GM12878 (cell line): ENCODE measurements at regions not wholly inside any gene's neighbourhood (a gene's known extent, or its start where the extent isn't known, plus 50 kb on each side); places are given as distances from the start of the nearest gene placed in this dataset.

Source experiments
- CEBPB ChIP-seq, 2 experiments: fragments of 150-350 bp in 1 of 2; IDR thresholded peaks; 2 replicates each; pipeline ENCODE4 v1.6.1; 2012 to 2014; ENCODE audit warnings: low read depth in 2 of 2, low read length in 2 of 2, borderline replicate concordance in 1 of 2, inconsistent platforms in 1 of 2
- CREB1 ChIP-seq: IDR thresholded peaks from 2 replicates; pipeline ENCODE4 v1.6.1; 2012; ENCODE audit warnings: low read depth, mild to moderate bottlenecking, inconsistent platforms
- CREM ChIP-seq: IDR thresholded peaks from 2 replicates; pipeline ENCODE4 v1.6.1; 2014; ENCODE audit warnings: antibody characterized with exemption, low read depth
- ESRRA ChIP-seq: IDR thresholded peaks from 2 replicates; pipeline ENCODE4 v1.6.1; 2012; ENCODE audit warnings: mild to moderate bottlenecking, low read length, improper control_type of control experiment
- GATAD2B ChIP-seq: fragments of 450-650 bp; conservative IDR thresholded peaks from 2 replicates; pipeline ENCODE4 v1.6.1; 2017; ENCODE audit warnings: low read depth, mild to moderate bottlenecking, moderate library complexity
- MXI1 ChIP-seq: fragments of 150-350 bp; IDR thresholded peaks from 2 replicates; pipeline ENCODE4 v1.6.1; 2011; ENCODE audit warnings: low read depth, mild to moderate bottlenecking, inconsistent platforms, low read length, improper control_type of control experiment
- POLR2A ChIP-seq: IDR thresholded peaks from 2 replicates; pipeline ENCODE4 v1.6.1; 2011; ENCODE audit warnings: low read depth, mild to moderate bottlenecking, low read length
- POLR2AphosphoS5 ChIP-seq: IDR thresholded peaks from 2 replicates; pipeline ENCODE4 v1.6.1; 2011; ENCODE audit warnings: mild to moderate bottlenecking, low read length, inconsistent platforms
- RBBP5 ChIP-seq: fragments of 200-600 bp; sonication (generic); conservative IDR thresholded peaks from 2 replicates; pipeline ENCODE4 v1.6.1; 2016
- SIN3A ChIP-seq: IDR thresholded peaks from 2 replicates; pipeline ENCODE4 v1.6.1; 2012; ENCODE audit warnings: low read depth, low read length, improper control_type of control experiment
- SMAD1 ChIP-seq: fragments of 450-650 bp; IDR thresholded peaks from 2 replicates; pipeline ENCODE4 v1.6.1; 2018; ENCODE audit warnings: mild to moderate bottlenecking, low read depth; ENCODE audit not compliant: partially characterized antibody
- ZSCAN29 ChIP-seq: fragments of 450-650 bp; IDR thresholded peaks from 2 replicates; pipeline ENCODE4 v1.6.1; 2017; ENCODE audit warnings: mild to moderate bottlenecking, moderate library complexity
- TF ChIP-seq, protein P1 (sequence below): fragments of 450-650 bp; formaldehyde crosslinking; IDR thresholded peaks from 2 replicates; pipeline ENCODE4 v1.5.0; 2022; ENCODE audit warnings: mild to moderate bottlenecking, missing genetic modification characterization

DNA sequence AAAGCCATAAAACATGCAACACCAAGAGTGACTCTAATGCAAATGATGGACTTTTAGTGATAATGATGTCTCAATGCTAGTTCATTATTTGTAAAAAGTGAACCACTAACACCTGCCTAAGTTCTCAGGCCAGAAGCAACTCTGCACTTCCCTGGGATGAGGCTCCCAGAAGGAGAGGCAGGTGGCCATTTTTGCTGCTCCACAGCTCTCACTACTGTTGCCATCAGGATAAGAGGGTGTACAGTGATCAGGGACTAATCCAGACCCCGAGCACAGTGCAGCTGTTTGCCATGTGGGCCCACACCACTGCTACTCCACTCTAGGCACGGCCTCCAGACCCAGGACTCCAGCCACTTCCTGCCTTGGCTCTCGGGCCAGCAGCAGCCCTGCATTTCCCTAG lies 828.3 kb upstream of the MIR17HG start:
- TF ChIP-seq, protein P1, sequence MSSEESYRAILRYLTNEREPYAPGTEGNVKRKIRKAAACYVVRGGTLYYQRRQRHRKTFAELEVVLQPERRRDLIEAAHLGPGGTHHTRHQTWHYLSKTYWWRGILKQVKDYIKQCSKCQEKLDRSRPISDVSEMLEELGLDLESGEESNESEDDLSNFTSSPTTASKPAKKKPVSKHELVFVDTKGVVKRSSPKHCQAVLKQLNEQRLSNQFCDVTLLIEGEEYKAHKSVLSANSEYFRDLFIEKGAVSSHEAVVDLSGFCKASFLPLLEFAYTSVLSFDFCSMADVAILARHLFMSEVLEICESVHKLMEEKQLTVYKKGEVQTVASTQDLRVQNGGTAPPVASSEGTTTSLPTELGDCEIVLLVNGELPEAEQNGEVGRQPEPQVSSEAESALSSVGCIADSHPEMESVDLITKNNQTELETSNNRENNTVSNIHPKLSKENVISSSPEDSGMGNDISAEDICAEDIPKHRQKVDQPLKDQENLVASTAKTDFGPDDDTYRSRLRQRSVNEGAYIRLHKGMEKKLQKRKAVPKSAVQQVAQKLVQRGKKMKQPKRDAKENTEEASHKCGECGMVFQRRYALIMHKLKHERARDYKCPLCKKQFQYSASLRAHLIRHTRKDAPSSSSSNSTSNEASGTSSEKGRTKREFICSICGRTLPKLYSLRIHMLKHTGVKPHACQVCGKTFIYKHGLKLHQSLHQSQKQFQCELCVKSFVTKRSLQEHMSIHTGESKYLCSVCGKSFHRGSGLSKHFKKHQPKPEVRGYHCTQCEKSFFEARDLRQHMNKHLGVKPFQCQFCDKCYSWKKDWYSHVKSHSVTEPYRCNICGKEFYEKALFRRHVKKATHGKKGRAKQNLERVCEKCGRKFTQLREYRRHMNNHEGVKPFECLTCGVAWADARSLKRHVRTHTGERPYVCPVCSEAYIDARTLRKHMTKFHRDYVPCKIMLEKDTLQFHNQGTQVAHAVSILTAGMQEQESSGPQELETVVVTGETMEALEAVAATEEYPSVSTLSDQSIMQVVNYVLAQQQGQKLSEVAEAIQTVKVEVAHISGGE (CRISPR knock-in tag) = no peak
- TF ChIP-seq GATAD2B (no peak), ZSCAN29 (no peak), POLR2A (no peak), RBBP5 (no peak), ESRRA (no peak), POLR2AphosphoS5 (no peak), CREB1 (no peak), MXI1 (no peak), SMAD1 (no peak), CREM (no peak), CEBPB (IDR thresholded peaks at IDR 0.05; ENCODE audit: borderline replicate concordance in 1 of 2, low read depth in 2 of 2, low read length in 2 of 2) (no peak), SIN3A (no peak)
